GM12878 (cell line): ENCODE measurements at regions not wholly inside any gene's neighbourhood (a gene's known extent, or its start where the extent isn't known, plus 50 kb on each side); places are given as distances from the start of the nearest gene placed in this dataset.

Source experiments
- ATAC-seq: fragments of 200-7000 bp; cut with Tn5 transposase; 3 replicates; pipeline ENCODE4 v1.9.1; 2020; ENCODE audit warnings: mild to moderate bottlenecking, moderate library complexity
- BruUV-seq: library from RNA; stranded (reverse); fragments of 400-500 nt; replicated peaks from 2 replicates; lab custom pipeline; 2021; lab: Mats Ljungman, UMichigan
- CTCF ChIA-PET: fragments of 300-600 bp; sonication (Branson Sonifier 250); formaldehyde crosslinking; extraction: SDS; loops from one replicate; lab custom pipeline; 2021; ENCODE audit warnings: inconsistent platforms; lab: Yijun Ruan, JAX
- POLR2A ChIA-PET: fragments of 350-600 bp; formaldehyde crosslinking; extraction: SDS; loops from one replicate; lab custom pipeline; 2021; ENCODE audit warnings: inconsistent platforms; lab: Charles Lee
- RAD21 ChIA-PET: fragments of 300-600 bp; sonication (Branson Sonifier 250); formaldehyde crosslinking; loops from one replicate; lab custom pipeline; 2023; ENCODE audit warnings: antibody characterized with exemption; ENCODE audit not compliant: unreplicated experiment; lab: Charles Lee
- SMC1A ChIA-PET: fragments of 300-600 bp; sonication (Branson Sonifier 250); formaldehyde crosslinking; loops from one replicate; lab custom pipeline; 2023; ENCODE audit not compliant: unreplicated experiment, uncharacterized antibody; lab: Charles Lee
- DNase-seq: peaks from one replicate; pipeline ENCODE4 v3.0.0-alpha.2; 2011; ENCODE audit warnings: low read depth, low spot score
- FAIRE-seq: peaks from 3 replicates; lab custom pipeline; 2011; peaks lifted over from hg19 to GRCh38; lab: Jason Lieb, UNC
- H2AFZ ChIP-seq: 2 replicates; pipeline ENCODE4 v1.6.0; 2011; ENCODE audit warnings: low read depth, low read length, control low read depth; ENCODE audit not compliant: control insufficient read depth
- H3K27ac ChIP-seq: 2 replicates; pipeline ENCODE4 v1.5.1; 2011; ENCODE audit warnings: control low read depth; ENCODE audit not compliant: control insufficient read depth, insufficient read depth
- H3K27me3 ChIP-seq, 2 experiments: replicated peaks in 1 of 2; 2 replicates each; pipeline versions ENCODE4 v1.6.0 to v1.6.1; 2011; ENCODE audit warnings: low read length in 1 of 2; ENCODE audit not compliant: control insufficient read depth in 2 of 2, insufficient read depth in 2 of 2
- H3K36me3 ChIP-seq, 2 experiments: 2 replicates each; pipeline ENCODE4 v1.5.1; 2011; ENCODE audit warnings: low read length in 1 of 2; ENCODE audit not compliant: control insufficient read depth in 2 of 2, insufficient read depth in 2 of 2
- H3K4me1 ChIP-seq: 2 replicates; pipeline ENCODE4 v1.6.1; 2011; ENCODE audit warnings: mild to moderate bottlenecking, low read length, moderate library complexity, mixed read lengths; ENCODE audit not compliant: control insufficient read depth, insufficient read depth
- H3K4me2 ChIP-seq: 2 replicates; pipeline ENCODE4 v1.6.0; 2011; ENCODE audit warnings: control low read depth; ENCODE audit not compliant: control insufficient read depth, insufficient read depth
- H3K4me3 ChIP-seq: fragments of 200-600 bp; sonication (generic); 2 replicates; pipeline ENCODE4 v1.5.1; 2016
- H3K79me2 ChIP-seq: 2 replicates; pipeline ENCODE4 v1.6.0; 2011; ENCODE audit warnings: low read length; ENCODE audit not compliant: control insufficient read depth, insufficient read depth
- H3K9ac ChIP-seq: 2 replicates; pipeline ENCODE4 v1.8.0; 2011; ENCODE audit warnings: low read length, control low read depth, mixed read lengths; ENCODE audit not compliant: control insufficient read depth, insufficient read depth
- H3K9me3 ChIP-seq: replicated peaks from 3 replicates; pipeline ENCODE4 v1.5.1; 2011; ENCODE audit warnings: mild to moderate bottlenecking, low read length; ENCODE audit not compliant: control insufficient read depth, insufficient read depth
- H4K20me1 ChIP-seq: 2 replicates; pipeline ENCODE4 v1.6.0; 2011; ENCODE audit not compliant: control insufficient read depth, insufficient read depth
- ASH2L ChIP-seq: fragments of 300-600, 200-600 bp; sonication (generic); IDR thresholded peaks from 2 replicates; pipeline ENCODE4 v1.6.1; 2017; ENCODE audit warnings: low read depth, mild to moderate bottlenecking, borderline replicate concordance
- CREM ChIP-seq: IDR thresholded peaks from 2 replicates; pipeline ENCODE4 v1.6.1; 2014; ENCODE audit warnings: antibody characterized with exemption, low read depth
- EZH2 ChIP-seq: IDR thresholded peaks from 2 replicates; pipeline ENCODE4 v1.6.1; 2012; ENCODE audit warnings: low read depth, mild to moderate bottlenecking, control low read depth, inconsistent platforms, low read length, borderline replicate concordance; ENCODE audit not compliant: control insufficient read depth
- HCFC1 ChIP-seq: fragments of 150-350 bp; IDR thresholded peaks from 2 replicates; pipeline ENCODE4 v1.6.1; 2014; ENCODE audit warnings: low read length
- JUNB ChIP-seq: IDR thresholded peaks from 2 replicates; pipeline ENCODE4 v1.6.1; 2016; ENCODE audit warnings: antibody characterized with exemption, mild to moderate bottlenecking
- MTA2 ChIP-seq: fragments of 450-650 bp; IDR thresholded peaks from 2 replicates; pipeline ENCODE4 v1.6.1; 2016; ENCODE audit warnings: low read depth, mild to moderate bottlenecking, moderate library complexity
- NFIC ChIP-seq: IDR thresholded peaks from 2 replicates; pipeline ENCODE4 v1.6.1; 2012; ENCODE audit warnings: low read depth, mild to moderate bottlenecking, inconsistent platforms, low read length, moderate library complexity
- RB1 ChIP-seq: fragments of 450-650 bp; formaldehyde crosslinking; IDR thresholded peaks from 2 replicates; pipeline ENCODE4 v1.6.1; 2017; ENCODE audit warnings: mild to moderate bottlenecking, borderline replicate concordance
- ZNF384 ChIP-seq: IDR thresholded peaks from 2 replicates; pipeline ENCODE4 v1.6.1; 2012; ENCODE audit warnings: low read depth, mild to moderate bottlenecking, low read length, improper control_type of control experiment, borderline replicate concordance
- WGBS: methylation state at CpG from one replicate; pipeline ENCODE4 v1.1.6; 2016; ENCODE audit warnings: low lambda C conversion rate; ENCODE audit not compliant: insufficient replicate concordance, insufficient coverage; ENCODE audit errors: missing lambda C conversion rate; 5-methylcytosine and 5-hydroxymethylcytosine counted together
- in situ Hi-C: fragments of 300-500 bp; cut with MboI; formaldehyde crosslinking; loops from 9 replicates; pipeline ENCODE4 v1.14.3; 2018; ENCODE audit warnings: mixed read lengths
- intact Hi-C: fragments of 100-400 bp; cut with micrococcal nuclease; formaldehyde crosslinking; loops from one replicate; pipeline ENCODE4 v1.14.2; 2022; ENCODE audit not compliant: unreplicated experiment
- TF ChIP-seq, protein P1 (sequence below): fragments of 450-650 bp; IDR thresholded peaks from 2 replicates; pipeline ENCODE4 v1.6.1; 2016; ENCODE audit warnings: mild to moderate bottlenecking
- TF ChIP-seq, protein P2 (sequence below): fragments of 450-650 bp; IDR thresholded peaks from 2 replicates; pipeline ENCODE4 v1.6.1; 2017; ENCODE audit warnings: mild to moderate bottlenecking

DNA sequence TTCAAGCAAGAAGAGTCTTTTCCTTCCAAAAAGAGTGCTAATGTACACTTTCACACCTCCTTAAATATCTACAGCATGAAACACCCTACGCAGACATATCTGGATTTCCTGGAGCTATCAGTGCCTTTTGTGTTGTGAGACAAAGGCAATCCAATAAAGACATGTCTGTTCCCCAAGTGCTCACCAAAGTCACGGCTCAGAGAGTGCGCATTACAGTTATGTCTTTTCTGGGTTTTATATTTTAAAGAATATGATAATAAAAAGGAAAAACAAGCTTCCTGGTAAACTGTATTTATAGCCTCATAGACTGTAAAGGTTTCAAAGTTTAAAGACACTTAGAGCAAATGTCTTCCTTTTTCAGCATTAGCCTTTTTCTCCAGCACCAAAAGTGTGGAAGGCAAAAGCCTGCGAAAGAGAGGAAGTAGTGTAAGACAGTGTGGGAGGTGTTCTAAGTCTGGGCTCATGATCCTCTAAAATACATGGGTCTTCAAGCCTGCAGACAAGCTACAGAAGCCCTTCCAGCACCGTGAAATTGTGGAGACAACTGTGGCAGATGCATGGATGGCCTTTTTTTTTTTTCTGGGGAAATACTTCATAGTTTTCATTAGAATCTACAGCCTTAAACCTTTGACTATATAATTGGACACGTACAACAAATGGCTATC lies 135.0 kb upstream of the SLC35B3 start (continued):
- TF ChIP-seq, protein P1, sequence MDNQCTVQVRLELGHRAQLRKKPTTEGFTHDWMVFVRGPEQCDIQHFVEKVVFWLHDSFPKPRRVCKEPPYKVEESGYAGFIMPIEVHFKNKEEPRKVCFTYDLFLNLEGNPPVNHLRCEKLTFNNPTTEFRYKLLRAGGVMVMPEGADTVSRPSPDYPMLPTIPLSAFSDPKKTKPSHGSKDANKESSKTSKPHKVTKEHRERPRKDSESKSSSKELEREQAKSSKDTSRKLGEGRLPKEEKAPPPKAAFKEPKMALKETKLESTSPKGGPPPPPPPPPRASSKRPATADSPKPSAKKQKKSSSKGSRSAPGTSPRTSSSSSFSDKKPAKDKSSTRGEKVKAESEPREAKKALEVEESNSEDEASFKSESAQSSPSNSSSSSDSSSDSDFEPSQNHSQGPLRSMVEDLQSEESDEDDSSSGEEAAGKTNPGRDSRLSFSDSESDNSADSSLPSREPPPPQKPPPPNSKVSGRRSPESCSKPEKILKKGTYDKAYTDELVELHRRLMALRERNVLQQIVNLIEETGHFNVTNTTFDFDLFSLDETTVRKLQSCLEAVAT, result no peak
- no peak for TF ChIP-seq CREM
- no peak for TF ChIP-seq JUNB
- TF ChIP-seq, protein P2, sequence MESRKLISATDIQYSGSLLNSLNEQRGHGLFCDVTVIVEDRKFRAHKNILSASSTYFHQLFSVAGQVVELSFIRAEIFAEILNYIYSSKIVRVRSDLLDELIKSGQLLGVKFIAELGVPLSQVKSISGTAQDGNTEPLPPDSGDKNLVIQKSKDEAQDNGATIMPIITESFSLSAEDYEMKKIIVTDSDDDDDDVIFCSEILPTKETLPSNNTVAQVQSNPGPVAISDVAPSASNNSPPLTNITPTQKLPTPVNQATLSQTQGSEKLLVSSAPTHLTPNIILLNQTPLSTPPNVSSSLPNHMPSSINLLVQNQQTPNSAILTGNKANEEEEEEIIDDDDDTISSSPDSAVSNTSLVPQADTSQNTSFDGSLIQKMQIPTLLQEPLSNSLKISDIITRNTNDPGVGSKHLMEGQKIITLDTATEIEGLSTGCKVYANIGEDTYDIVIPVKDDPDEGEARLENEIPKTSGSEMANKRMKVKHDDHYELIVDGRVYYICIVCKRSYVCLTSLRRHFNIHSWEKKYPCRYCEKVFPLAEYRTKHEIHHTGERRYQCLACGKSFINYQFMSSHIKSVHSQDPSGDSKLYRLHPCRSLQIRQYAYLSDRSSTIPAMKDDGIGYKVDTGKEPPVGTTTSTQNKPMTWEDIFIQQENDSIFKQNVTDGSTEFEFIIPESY, result no peak
- TF ChIP-seq RB1, result no peak
- TF ChIP-seq, all 136 proteins: peak for 0

DNA sequence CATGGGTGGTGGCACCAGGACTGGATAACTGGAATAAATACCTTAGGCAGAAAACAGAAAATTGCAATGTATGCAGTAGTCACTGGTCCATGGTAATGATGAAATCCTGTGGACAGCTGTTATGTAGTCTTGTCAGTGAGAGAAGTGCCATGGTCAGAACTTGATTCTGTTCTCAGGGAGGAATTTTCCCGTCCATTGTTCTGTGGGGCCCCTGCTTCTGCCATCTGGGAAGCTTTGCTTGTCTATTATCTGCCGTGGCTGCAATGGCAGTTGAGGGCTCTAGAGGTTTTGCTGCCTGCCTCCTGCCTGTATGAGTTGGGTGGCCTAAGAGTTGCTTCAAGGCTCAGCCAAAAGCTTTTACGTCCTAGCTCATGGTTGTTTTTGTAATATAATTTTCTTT lies 126.8 kb upstream of the SLC35B3 start:
- no peak overlapping the region for H3K4me2 ChIP-seq
- FAIRE-seq (no peak), ATAC-seq (no peak), DNase-seq (no peak)
- H3K27ac ChIP-seq, result no peak overlapping the region
- no peak overlapping the region for H3K4me3 ChIP-seq
- TF ChIP-seq ZNF384, result no peak
- no peak for TF ChIP-seq MTA2
- no peak for TF ChIP-seq EZH2
- TF ChIP-seq HCFC1, result no peak
- no peak for TF ChIP-seq NFIC
- TF ChIP-seq ASH2L, result no peak
- H3K79me2 ChIP-seq, result no peaks in the 10 kb centered on the region
- no peak overlapping the region for H3K9ac ChIP-seq
- RAD21 ChIA-PET, result no interaction called here
- POLR2A ChIA-PET, result no interaction called here
- H3K27me3 ChIP-seq, result no peaks in the 10 kb centered on the region
- no peak overlapping the region for H2AFZ ChIP-seq
- intact Hi-C loops, result no loop called here
- no peaks in the 10 kb centered on the region for H3K9me3 ChIP-seq
- H4K20me1 ChIP-seq, result no peaks in the 10 kb centered on the region
- in situ Hi-C loops, result no loop called here
- H3K4me1 ChIP-seq, result no peaks in the 10 kb centered on the region
- WGBS, result 22% methylated on average over 3 of the region's 3 CpGs
- CTCF ChIA-PET, result no interaction called here
- no peaks in the 10 kb centered on the region for H3K36me3 ChIP-seq
- BruUV-seq, result no TSS peak
- SMC1A ChIA-PET, result interaction anchor here (1.3 kb wide), 1 partner anchor 10 kb away, joined by 4 read pairs; no protein-coding TSS in a partner anchor
